ENCODE measurements at regions not wholly inside any gene's neighbourhood (a gene's known extent, or its start where the extent isn't known, plus 50 kb on each side); places are given as distances from the start of the nearest gene placed in this dataset.

GRCh38 chr16:48014349-48015135 lies 141.3 kb downstream of the ABCC12 start:
- H3K4me3 ChIP-seq (ENCODE audit: low read depth, low read length), result no peak overlapping the region
- no peak for TF ChIP-seq MAX (IDR thresholded peaks at IDR 0.05; ENCODE audit: low read depth, low read length)
- no peak for TF ChIP-seq POLR2A (IDR thresholded peaks at IDR 0.05; ENCODE audit: extremely low read depth, insufficient read length)
- TF ChIP-seq, protein P1, sequence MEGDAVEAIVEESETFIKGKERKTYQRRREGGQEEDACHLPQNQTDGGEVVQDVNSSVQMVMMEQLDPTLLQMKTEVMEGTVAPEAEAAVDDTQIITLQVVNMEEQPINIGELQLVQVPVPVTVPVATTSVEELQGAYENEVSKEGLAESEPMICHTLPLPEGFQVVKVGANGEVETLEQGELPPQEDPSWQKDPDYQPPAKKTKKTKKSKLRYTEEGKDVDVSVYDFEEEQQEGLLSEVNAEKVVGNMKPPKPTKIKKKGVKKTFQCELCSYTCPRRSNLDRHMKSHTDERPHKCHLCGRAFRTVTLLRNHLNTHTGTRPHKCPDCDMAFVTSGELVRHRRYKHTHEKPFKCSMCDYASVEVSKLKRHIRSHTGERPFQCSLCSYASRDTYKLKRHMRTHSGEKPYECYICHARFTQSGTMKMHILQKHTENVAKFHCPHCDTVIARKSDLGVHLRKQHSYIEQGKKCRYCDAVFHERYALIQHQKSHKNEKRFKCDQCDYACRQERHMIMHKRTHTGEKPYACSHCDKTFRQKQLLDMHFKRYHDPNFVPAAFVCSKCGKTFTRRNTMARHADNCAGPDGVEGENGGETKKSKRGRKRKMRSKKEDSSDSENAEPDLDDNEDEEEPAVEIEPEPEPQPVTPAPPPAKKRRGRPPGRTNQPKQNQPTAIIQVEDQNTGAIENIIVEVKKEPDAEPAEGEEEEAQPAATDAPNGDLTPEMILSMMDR (IDR thresholded peaks at IDR 0.05; ENCODE audit: low read depth, low read length), result no peak
- no peak for TF ChIP-seq MYC (IDR thresholded peaks at IDR 0.05; ENCODE audit: low read depth, low read length)
- peak; percentile 8 for DNase-seq (ENCODE audit: low read depth)

DNA sequence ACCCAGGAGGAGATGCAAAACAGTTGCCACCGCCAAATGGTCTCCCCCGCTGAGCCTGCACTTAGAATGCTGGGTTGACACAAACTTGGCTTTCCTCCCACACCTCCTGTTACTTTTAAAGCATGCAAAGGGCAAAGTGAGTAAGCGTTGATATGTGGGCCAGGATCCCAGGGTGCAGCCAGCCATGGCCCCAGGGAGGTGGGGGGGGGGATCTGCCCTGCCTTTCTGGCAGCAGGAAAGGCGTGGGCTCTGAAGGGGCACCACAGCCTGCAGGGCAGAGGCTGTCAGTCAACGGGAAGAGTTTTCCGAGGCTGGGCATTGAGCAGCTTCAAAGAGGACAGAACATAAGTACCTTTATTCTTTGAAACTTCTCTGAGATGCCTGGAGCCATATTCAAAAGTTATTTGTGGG lies 142.3 kb downstream of the ABCC12 start:
- TF ChIP-seq MAX (IDR thresholded peaks at IDR 0.05; ENCODE audit: low read depth, low read length), result no peak
- TF ChIP-seq, protein P1 (IDR thresholded peaks at IDR 0.05; ENCODE audit: low read depth, low read length), result no peak
- no peak for DNase-seq (ENCODE audit: low read depth)
- no peak overlapping the region for H3K4me3 ChIP-seq (ENCODE audit: low read depth, low read length)

GRCh38 chr16:48011878-48012658 lies 143.7 kb downstream of the ABCC12 start:
- TF ChIP-seq POLR2A (IDR thresholded peaks at IDR 0.05; ENCODE audit: extremely low read depth, insufficient read length), result no peak
- no peak for TF ChIP-seq MYC (IDR thresholded peaks at IDR 0.05; ENCODE audit: low read depth, low read length)
- TF ChIP-seq, protein P1 (IDR thresholded peaks at IDR 0.05; ENCODE audit: low read depth, low read length), result no peak
- TF ChIP-seq MAX (IDR thresholded peaks at IDR 0.05; ENCODE audit: low read depth, low read length), result no peak
- no peak overlapping the region for H3K4me3 ChIP-seq (ENCODE audit: low read depth, low read length)
- no peak for DNase-seq (ENCODE audit: low read depth)

DNA sequence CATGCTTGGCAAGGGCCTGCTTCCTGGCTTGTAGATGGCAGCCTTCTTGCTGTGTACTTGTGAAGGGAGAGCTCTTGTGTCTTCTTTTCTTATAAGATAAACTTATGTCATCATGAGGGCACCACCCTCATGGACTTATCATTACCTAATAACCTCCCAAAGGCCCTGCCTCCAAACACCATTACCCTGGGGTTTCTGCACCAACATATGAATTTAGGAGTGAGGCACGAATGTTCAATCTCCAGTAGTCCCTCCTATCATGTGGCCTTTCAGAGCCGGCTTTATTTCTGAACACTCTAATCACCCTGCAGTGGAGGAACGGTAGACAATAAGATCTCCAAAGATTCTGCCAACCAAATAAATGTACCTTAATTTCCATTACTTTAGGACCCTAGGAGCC lies 144.3 kb downstream of the ABCC12 start:
- DNase-seq (ENCODE audit: low read depth), result no peak
- H3K4me3 ChIP-seq (ENCODE audit: low read depth, low read length), result no peak overlapping the region
- no peak for TF ChIP-seq MAX (IDR thresholded peaks at IDR 0.05; ENCODE audit: low read depth, low read length)
- no peak for TF ChIP-seq MYC (IDR thresholded peaks at IDR 0.05; ENCODE audit: low read depth, low read length)
- no peak for TF ChIP-seq POLR2A (IDR thresholded peaks at IDR 0.05; ENCODE audit: extremely low read depth, insufficient read length)
- TF ChIP-seq, protein P1 (IDR thresholded peaks at IDR 0.05; ENCODE audit: low read depth, low read length), result no peak

DNA sequence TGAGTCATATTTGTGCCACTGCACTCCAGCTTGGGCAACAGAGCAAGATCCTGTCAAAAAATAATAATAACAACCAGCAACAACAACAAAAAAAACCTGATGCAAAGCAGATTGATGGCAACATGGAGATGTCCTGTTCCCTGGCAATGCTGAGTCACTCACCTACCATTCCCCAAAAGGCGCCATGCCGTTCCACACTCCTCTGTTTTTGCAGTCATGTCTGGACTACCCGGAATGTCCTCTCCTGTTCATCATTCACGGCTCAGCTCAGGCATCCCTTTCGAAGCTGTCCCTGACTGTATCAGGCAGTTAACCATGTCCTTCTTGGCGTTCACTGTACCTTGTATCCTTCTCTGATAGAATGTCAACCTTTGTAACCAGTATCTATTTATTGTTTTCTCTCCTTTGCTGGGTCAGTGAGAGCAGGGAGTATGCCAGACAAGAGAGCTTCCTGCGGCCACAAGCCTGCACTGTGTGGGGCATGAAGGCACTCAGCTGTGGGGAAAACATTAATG lies 147.7 kb downstream of the ABCC12 start:
- no peak for TF ChIP-seq MYC (IDR thresholded peaks at IDR 0.05; ENCODE audit: low read depth, low read length)
- TF ChIP-seq POLR2A (IDR thresholded peaks at IDR 0.05; ENCODE audit: extremely low read depth, insufficient read length), result no peak
- TF ChIP-seq, protein P1 (IDR thresholded peaks at IDR 0.05; ENCODE audit: low read depth, low read length), result no peak
- no peak for TF ChIP-seq MAX (IDR thresholded peaks at IDR 0.05; ENCODE audit: low read depth, low read length)
- no peak overlapping the region for H3K4me3 ChIP-seq (ENCODE audit: low read depth, low read length)
- no peak for DNase-seq (ENCODE audit: low read depth)
